IMR-90 (cell line): ENCODE measurements at regions not wholly inside any gene's neighbourhood (a gene's known extent, or its start where the extent isn't known, plus 50 kb on each side); places are given as distances from the start of the nearest gene placed in this dataset.

Experiments
- CEBPB ChIP-seq: IDR thresholded peaks from 2 replicates; pipeline ENCODE4 v1.6.1; 2012; ENCODE audit warnings: low read depth, low read length, improper control_type of control experiment
- MAZ ChIP-seq: IDR thresholded peaks from 2 replicates; pipeline ENCODE4 v1.6.1; 2012; ENCODE audit warnings: low read depth, mild to moderate bottlenecking, low read length, improper control_type of control experiment, moderate library complexity, borderline replicate concordance
- NFE2L2 ChIP-seq: fragments of 150-350 bp; IDR thresholded peaks from 2 replicates; pipeline ENCODE4 v1.6.1; 2016; ENCODE audit warnings: low read depth, mild to moderate bottlenecking, low read length
- POLR2A ChIP-seq: IDR thresholded peaks from 2 replicates; pipeline ENCODE4 v1.6.1; 2012; ENCODE audit warnings: mild to moderate bottlenecking, low read depth, low read length
- SMC3 ChIP-seq: fragments of 150-350 bp; IDR thresholded peaks from 2 replicates; pipeline ENCODE4 v1.6.1; 2016; ENCODE audit warnings: low read depth, mild to moderate bottlenecking, antibody characterized with exemption, low read length, moderate library complexity
- USF2 ChIP-seq: fragments of 150-350 bp; IDR thresholded peaks from 2 replicates; pipeline ENCODE4 v1.6.1; 2017; ENCODE audit warnings: mild to moderate bottlenecking, antibody characterized with exemption, low read length, low read depth
- TF ChIP-seq, protein P1 (sequence below): conservative IDR thresholded peaks from 2 replicates; pipeline ENCODE4 v1.5.1; 2012; ENCODE audit warnings: mild to moderate bottlenecking, low read depth, low read length, improper control_type of control experiment
- TF ChIP-seq, protein P2 (sequence below): fragments of 150-350 bp; IDR thresholded peaks from 2 replicates; pipeline ENCODE4 v1.6.1; 2016; ENCODE audit warnings: low read depth, mild to moderate bottlenecking, low read length, moderate library complexity, borderline replicate concordance

DNA sequence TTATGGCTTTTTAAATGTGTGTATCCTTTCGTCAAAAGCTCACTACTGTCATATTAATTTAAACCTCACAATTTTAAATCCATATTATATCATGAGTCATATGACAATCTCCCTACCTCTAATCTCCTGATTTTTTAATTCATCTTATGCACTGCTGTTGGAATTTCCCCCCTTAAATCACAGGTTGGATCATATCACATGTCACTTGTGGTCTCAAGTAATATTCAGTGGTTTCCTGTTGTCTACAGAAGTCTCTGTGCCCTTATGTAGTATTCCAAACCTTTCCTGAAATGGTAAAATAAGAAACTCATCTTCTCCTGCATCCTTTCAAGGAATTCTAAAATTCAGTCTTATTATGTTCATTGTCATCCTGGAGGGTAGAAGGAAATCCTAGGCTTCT, 116.0 kb upstream of the CBLB start:
- TF ChIP-seq, protein P1, sequence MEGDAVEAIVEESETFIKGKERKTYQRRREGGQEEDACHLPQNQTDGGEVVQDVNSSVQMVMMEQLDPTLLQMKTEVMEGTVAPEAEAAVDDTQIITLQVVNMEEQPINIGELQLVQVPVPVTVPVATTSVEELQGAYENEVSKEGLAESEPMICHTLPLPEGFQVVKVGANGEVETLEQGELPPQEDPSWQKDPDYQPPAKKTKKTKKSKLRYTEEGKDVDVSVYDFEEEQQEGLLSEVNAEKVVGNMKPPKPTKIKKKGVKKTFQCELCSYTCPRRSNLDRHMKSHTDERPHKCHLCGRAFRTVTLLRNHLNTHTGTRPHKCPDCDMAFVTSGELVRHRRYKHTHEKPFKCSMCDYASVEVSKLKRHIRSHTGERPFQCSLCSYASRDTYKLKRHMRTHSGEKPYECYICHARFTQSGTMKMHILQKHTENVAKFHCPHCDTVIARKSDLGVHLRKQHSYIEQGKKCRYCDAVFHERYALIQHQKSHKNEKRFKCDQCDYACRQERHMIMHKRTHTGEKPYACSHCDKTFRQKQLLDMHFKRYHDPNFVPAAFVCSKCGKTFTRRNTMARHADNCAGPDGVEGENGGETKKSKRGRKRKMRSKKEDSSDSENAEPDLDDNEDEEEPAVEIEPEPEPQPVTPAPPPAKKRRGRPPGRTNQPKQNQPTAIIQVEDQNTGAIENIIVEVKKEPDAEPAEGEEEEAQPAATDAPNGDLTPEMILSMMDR, result no peak
- TF ChIP-seq NFE2L2 (no peak), MAZ (no peak), SMC3 (no peak), USF2 (no peak), POLR2A (no peak), CEBPB (no peak)
- TF ChIP-seq, protein P2, sequence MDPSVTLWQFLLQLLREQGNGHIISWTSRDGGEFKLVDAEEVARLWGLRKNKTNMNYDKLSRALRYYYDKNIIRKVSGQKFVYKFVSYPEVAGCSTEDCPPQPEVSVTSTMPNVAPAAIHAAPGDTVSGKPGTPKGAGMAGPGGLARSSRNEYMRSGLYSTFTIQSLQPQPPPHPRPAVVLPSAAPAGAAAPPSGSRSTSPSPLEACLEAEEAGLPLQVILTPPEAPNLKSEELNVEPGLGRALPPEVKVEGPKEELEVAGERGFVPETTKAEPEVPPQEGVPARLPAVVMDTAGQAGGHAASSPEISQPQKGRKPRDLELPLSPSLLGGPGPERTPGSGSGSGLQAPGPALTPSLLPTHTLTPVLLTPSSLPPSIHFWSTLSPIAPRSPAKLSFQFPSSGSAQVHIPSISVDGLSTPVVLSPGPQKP, result no peak
